Panc1 (cell line): ENCODE measurements at regions not wholly inside any gene's neighbourhood (a gene's known extent, or its start where the extent isn't known, plus 50 kb on each side); places are given as distances from the start of the nearest gene placed in this dataset.

ENCODE experiments used
- ATAC-seq: fragments of 200-7000 bp; cut with Tn5 transposase; 2 replicates; pipeline ENCODE4 v1.9.1; 2020; ENCODE audit warnings: mild to moderate bottlenecking, moderate library complexity
- BruUV-seq: library from RNA; stranded (reverse); fragments of 400-500 nt; replicated peaks from 2 replicates; lab custom pipeline; 2021; lab: Mats Ljungman, UMichigan
- CTCF ChIA-PET: fragments of 300-600 bp; sonication (Branson Sonifier 250); formaldehyde crosslinking; loops from one replicate; lab custom pipeline; 2022; ENCODE audit warnings: antibody characterized with exemption; lab: Charles Lee
- POLR2A ChIA-PET: fragments of 300-600 bp; sonication (Branson Sonifier 250); formaldehyde crosslinking; loops from one replicate; lab custom pipeline; 2022; ENCODE audit warnings: antibody characterized with exemption; lab: Charles Lee
- DNase-seq: peaks from one replicate; pipeline ENCODE4 v3.0.0-alpha.2; 2010; ENCODE audit warnings: low read depth, low spot score
- H3K27ac ChIP-seq: 2 replicates; pipeline ENCODE4 v1.5.1; 2011; ENCODE audit warnings: mild to moderate bottlenecking, low read length, inconsistent platforms
- H3K27me3 ChIP-seq: fragments of 200-500 bp; sonication (Bioruptor generic); 2 replicates; pipeline ENCODE4 v1.6.0; 2014; ENCODE audit warnings: low read length, inconsistent platforms; ENCODE audit not compliant: control insufficient read depth, insufficient read depth
- H3K36me3 ChIP-seq: fragments of 200-500 bp; sonication (Bioruptor generic); 2 replicates; pipeline ENCODE4 v1.5.1; 2014; ENCODE audit warnings: inconsistent platforms, mild to moderate bottlenecking, low read length, moderate library complexity; ENCODE audit not compliant: control insufficient read depth, insufficient read depth
- H3K4me1 ChIP-seq: 2 replicates; pipeline ENCODE4 v1.5.1; 2011; ENCODE audit warnings: inconsistent platforms, mild to moderate bottlenecking, low read length, moderate library complexity; ENCODE audit not compliant: control insufficient read depth, insufficient read depth
- H3K4me3 ChIP-seq, 2 experiments: 2 replicates each; pipeline ENCODE4 v1.5.1; 2011 to 2012; ENCODE audit warnings: low read depth in 2 of 2, low read length in 2 of 2, mild to moderate bottlenecking in 2 of 2, inconsistent platforms in 1 of 2, moderate library complexity in 1 of 2
- H3K9me3 ChIP-seq: fragments of 200-500 bp; sonication (Bioruptor generic); 2 replicates; pipeline ENCODE4 v1.5.1; 2014; ENCODE audit warnings: low read depth, mild to moderate bottlenecking, inconsistent platforms, low read length, moderate library complexity; ENCODE audit not compliant: control insufficient read depth, insufficient read depth
- POLR2AphosphoS5 ChIP-seq: IDR thresholded peaks from 2 replicates; pipeline ENCODE4 v1.6.1; 2012; ENCODE audit warnings: mild to moderate bottlenecking, low read depth, low read length, moderate library complexity
- SIN3A ChIP-seq: IDR thresholded peaks from 2 replicates; pipeline ENCODE4 v1.6.1; 2012; ENCODE audit warnings: low read depth, mild to moderate bottlenecking, low read length, moderate library complexity, borderline replicate concordance; ENCODE audit not compliant: insufficient read depth
- TCF7L2 ChIP-seq: IDR thresholded peaks from 2 replicates; pipeline ENCODE4 v1.6.1; 2011; ENCODE audit warnings: mild to moderate bottlenecking, low read depth, low read length, inconsistent platforms
- in situ Hi-C: cut with HindIII; loops from 2 replicates; pipeline ENCODE4 v1.10.0; 2016; ENCODE audit warnings: low sequenced_read_pairs, low pct_unique_long_range_greater_than_20kb
- intact Hi-C: fragments of 100-400 bp; cut with micrococcal nuclease; formaldehyde crosslinking; loops from one replicate; pipeline ENCODE4 v1.10.0; 2022; ENCODE audit not compliant: unreplicated experiment
- TF ChIP-seq, protein P1 (sequence below): fragments of 450-650 bp; IDR thresholded peaks from 2 replicates; pipeline ENCODE4 v1.5.1; 2017; ENCODE audit warnings: mild to moderate bottlenecking
- TF ChIP-seq, protein P2 (sequence below), 2 experiments: IDR thresholded peaks; 2 replicates each; pipeline ENCODE4 v1.6.1; 2011 to 2012; ENCODE audit warnings: low read depth in 2 of 2, control low read depth in 1 of 2, low read length in 1 of 2, mild to moderate bottlenecking in 1 of 2, moderate library complexity in 1 of 2; ENCODE audit not compliant: insufficient read depth in 1 of 2

DNA sequence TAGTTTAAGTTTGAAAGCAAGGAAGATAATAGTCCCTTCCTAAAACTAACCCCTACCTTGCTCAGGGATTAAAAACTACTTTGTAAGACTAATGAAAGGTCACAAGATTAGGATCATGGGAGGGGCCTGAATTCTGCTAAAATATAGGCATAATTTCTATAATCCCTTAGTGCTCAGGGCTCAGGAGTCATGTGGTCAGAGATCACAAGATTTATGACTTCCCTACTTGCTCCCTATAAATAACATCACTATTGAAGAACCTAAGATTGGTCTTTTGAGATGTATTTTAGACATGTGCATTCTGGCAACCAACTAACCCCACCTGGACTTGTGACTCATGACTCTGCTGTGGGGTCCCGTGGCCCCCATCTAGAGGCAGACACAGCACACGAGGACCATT lies 81.1 kb downstream of the STMND1 start:
- CTCF ChIA-PET: no interaction called here
- BruUV-seq: no TSS peak
- intact Hi-C loops: no loop called here
- ATAC-seq (no peak), DNase-seq (no peak)
- H3K4me3 ChIP-seq: no peak overlapping the region
- TF ChIP-seq TCF7L2 (no peak), SIN3A (no peak), POLR2AphosphoS5 (no peak)
- TF ChIP-seq, protein P1, sequence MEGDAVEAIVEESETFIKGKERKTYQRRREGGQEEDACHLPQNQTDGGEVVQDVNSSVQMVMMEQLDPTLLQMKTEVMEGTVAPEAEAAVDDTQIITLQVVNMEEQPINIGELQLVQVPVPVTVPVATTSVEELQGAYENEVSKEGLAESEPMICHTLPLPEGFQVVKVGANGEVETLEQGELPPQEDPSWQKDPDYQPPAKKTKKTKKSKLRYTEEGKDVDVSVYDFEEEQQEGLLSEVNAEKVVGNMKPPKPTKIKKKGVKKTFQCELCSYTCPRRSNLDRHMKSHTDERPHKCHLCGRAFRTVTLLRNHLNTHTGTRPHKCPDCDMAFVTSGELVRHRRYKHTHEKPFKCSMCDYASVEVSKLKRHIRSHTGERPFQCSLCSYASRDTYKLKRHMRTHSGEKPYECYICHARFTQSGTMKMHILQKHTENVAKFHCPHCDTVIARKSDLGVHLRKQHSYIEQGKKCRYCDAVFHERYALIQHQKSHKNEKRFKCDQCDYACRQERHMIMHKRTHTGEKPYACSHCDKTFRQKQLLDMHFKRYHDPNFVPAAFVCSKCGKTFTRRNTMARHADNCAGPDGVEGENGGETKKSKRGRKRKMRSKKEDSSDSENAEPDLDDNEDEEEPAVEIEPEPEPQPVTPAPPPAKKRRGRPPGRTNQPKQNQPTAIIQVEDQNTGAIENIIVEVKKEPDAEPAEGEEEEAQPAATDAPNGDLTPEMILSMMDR: no peak
- TF ChIP-seq, protein P2, sequence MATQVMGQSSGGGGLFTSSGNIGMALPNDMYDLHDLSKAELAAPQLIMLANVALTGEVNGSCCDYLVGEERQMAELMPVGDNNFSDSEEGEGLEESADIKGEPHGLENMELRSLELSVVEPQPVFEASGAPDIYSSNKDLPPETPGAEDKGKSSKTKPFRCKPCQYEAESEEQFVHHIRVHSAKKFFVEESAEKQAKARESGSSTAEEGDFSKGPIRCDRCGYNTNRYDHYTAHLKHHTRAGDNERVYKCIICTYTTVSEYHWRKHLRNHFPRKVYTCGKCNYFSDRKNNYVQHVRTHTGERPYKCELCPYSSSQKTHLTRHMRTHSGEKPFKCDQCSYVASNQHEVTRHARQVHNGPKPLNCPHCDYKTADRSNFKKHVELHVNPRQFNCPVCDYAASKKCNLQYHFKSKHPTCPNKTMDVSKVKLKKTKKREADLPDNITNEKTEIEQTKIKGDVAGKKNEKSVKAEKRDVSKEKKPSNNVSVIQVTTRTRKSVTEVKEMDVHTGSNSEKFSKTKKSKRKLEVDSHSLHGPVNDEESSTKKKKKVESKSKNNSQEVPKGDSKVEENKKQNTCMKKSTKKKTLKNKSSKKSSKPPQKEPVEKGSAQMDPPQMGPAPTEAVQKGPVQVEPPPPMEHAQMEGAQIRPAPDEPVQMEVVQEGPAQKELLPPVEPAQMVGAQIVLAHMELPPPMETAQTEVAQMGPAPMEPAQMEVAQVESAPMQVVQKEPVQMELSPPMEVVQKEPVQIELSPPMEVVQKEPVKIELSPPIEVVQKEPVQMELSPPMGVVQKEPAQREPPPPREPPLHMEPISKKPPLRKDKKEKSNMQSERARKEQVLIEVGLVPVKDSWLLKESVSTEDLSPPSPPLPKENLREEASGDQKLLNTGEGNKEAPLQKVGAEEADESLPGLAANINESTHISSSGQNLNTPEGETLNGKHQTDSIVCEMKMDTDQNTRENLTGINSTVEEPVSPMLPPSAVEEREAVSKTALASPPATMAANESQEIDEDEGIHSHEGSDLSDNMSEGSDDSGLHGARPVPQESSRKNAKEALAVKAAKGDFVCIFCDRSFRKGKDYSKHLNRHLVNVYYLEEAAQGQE (IDR thresholded peaks at IDR 0.05; ENCODE audit: insufficient read depth in 1 of 2, low read depth in 2 of 2, low read length in 1 of 2): no peak
- peaks cover 3% of the 10 kb centered on the region; the same call in 1 of the 2 replicates for H3K9me3 ChIP-seq
- no peaks in the 10 kb centered on the region for H3K4me1 ChIP-seq
- POLR2A ChIA-PET: no interaction called here
- no peaks in the 10 kb centered on the region for H3K36me3 ChIP-seq
- H3K27ac ChIP-seq: no peak overlapping the region
- no peaks in the 10 kb centered on the region for H3K27me3 ChIP-seq
- in situ Hi-C loops: no loop called here

DNA sequence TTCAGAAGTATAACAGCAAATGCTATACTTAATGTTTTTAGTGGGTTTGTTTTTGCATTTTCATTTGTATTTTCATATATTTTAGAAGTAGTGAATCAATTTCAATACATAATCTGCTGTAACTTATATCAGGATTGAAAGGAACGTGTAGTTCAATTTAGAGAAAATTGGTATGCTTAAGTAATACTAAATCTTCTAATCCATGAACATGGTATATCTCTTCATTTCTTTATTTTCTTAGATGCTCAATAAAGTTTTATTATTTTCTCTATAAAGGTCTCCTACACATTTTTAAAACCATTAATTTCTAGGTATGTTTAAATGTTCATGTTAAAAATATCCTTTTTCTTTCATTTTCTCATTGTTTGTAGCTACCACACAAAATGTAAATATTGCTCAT lies 85.1 kb downstream of the STMND1 start:
- Histone ChIP-seq H3K4me3 (no peak overlapping the region), H3K9me3 (peaks cover 3% of the 10 kb centered on the region; the same call in 1 of the 2 replicates), H3K36me3 (no peaks in the 10 kb centered on the region), H3K4me1 (no peaks in the 10 kb centered on the region), H3K27me3 (no peaks in the 10 kb centered on the region), H3K27ac (no peak overlapping the region)
- in situ Hi-C loops (no loop called here), intact Hi-C loops (no loop called here)
- TF ChIP-seq TCF7L2 (no peak), SIN3A (no peak), POLR2AphosphoS5 (no peak)
- TF ChIP-seq, protein P1: no peak
- TF ChIP-seq, protein P2 (IDR thresholded peaks at IDR 0.05; ENCODE audit: insufficient read depth in 1 of 2, low read depth in 2 of 2, low read length in 1 of 2): no peak
- ChIA-PET POLR2A (interaction anchor here (0.6 kb wide), 1 partner anchor 98 kb away, joined by 4 read pairs; no protein-coding TSS in a partner anchor), CTCF (no interaction called here)
- no TSS peak for BruUV-seq
- DNase-seq (no peak), ATAC-seq (no peak)
